ENCODE measurements at regions not wholly inside any gene's neighbourhood (a gene's known extent, or its start where the extent isn't known, plus 50 kb on each side); places are given as distances from the start of the nearest gene placed in this dataset.

DNA sequence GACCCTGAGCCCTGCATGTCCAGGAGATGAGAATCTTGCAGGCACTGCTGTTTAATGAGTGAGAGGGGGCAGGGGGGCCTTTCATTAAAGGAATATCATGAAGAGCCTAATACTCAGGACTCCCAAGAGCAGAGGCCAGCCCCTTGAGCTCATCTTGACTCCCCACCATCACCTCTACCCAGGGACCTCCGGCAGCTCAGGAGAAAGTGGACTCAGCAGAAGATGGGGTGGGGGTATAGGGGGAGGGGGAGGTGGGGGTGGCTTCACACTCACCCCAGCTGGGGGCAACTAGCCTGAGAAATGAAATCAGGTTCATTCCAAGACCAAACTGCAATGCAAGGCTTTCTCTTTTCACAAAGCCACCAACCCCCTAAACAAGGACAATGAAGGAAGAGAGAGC, 575.6 kb upstream of the MKI67 start:
- H3K9ac ChIP-seq = no peak overlapping the region
- no peaks in the 10 kb centered on the region for H3K79me2 ChIP-seq (ENCODE audit: insufficient read depth)
- DNase-seq = no peak
- H3K27me3 ChIP-seq (ENCODE audit: insufficient read depth) = no peaks in the 10 kb centered on the region
- no peaks in the 10 kb centered on the region for H4K20me1 ChIP-seq (ENCODE audit: insufficient read depth)
- H3F3A ChIP-seq (replicated peaks; ENCODE audit: insufficient read depth) = no peaks in the 10 kb centered on the region
- ChIA-PET POLR2A (no interaction called here), CTCF (interaction anchor here (1.4 kb wide), 2 partner anchors 70 to 434 kb away, joined by 3 to 4 read pairs; no protein-coding TSS in a partner anchor)
- 0 out of 2 replicates have a peak, but pooled peaks cover 4% of the 10 kb centered on the region for H3K9me3 ChIP-seq
- no peaks in the 10 kb centered on the region for H3K9me2 ChIP-seq
- no peaks in the 10 kb centered on the region for H3K36me3 ChIP-seq (replicated peaks in 1 of 2; ENCODE audit: control insufficient read depth in 1 of 2, insufficient read depth in 2 of 2, low read length in 1 of 2)
- H3K4me1 ChIP-seq (ENCODE audit: control insufficient read depth in 1 of 2, insufficient read depth in 2 of 2, low read depth in 1 of 2, low read length in 1 of 2) = no peaks in the 10 kb centered on the region; a peak in 1 of 4 replicates
- H3K27ac ChIP-seq (ENCODE audit: low read depth in 2 of 2, low read length in 1 of 2) = no peak overlapping the region
- no peak overlapping the region for H3K4me2 ChIP-seq
- TF ChIP-seq TAF1 (IDR thresholded peaks at IDR 0.05; ENCODE audit: borderline replicate concordance, low read depth, low read length) = no peak
- no peak for TF ChIP-seq SIN3A (IDR thresholded peaks at IDR 0.05; ENCODE audit: borderline replicate concordance, low read depth, low read length)
- TF ChIP-seq, protein P1, sequence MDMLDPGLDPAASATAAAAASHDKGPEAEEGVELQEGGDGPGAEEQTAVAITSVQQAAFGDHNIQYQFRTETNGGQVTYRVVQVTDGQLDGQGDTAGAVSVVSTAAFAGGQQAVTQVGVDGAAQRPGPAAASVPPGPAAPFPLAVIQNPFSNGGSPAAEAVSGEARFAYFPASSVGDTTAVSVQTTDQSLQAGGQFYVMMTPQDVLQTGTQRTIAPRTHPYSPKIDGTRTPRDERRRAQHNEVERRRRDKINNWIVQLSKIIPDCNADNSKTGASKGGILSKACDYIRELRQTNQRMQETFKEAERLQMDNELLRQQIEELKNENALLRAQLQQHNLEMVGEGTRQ (IDR thresholded peaks at IDR 0.05; ENCODE audit: borderline replicate concordance, low read depth, low read length) = no peak
- TF ChIP-seq, protein P2, sequence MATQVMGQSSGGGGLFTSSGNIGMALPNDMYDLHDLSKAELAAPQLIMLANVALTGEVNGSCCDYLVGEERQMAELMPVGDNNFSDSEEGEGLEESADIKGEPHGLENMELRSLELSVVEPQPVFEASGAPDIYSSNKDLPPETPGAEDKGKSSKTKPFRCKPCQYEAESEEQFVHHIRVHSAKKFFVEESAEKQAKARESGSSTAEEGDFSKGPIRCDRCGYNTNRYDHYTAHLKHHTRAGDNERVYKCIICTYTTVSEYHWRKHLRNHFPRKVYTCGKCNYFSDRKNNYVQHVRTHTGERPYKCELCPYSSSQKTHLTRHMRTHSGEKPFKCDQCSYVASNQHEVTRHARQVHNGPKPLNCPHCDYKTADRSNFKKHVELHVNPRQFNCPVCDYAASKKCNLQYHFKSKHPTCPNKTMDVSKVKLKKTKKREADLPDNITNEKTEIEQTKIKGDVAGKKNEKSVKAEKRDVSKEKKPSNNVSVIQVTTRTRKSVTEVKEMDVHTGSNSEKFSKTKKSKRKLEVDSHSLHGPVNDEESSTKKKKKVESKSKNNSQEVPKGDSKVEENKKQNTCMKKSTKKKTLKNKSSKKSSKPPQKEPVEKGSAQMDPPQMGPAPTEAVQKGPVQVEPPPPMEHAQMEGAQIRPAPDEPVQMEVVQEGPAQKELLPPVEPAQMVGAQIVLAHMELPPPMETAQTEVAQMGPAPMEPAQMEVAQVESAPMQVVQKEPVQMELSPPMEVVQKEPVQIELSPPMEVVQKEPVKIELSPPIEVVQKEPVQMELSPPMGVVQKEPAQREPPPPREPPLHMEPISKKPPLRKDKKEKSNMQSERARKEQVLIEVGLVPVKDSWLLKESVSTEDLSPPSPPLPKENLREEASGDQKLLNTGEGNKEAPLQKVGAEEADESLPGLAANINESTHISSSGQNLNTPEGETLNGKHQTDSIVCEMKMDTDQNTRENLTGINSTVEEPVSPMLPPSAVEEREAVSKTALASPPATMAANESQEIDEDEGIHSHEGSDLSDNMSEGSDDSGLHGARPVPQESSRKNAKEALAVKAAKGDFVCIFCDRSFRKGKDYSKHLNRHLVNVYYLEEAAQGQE (IDR thresholded peaks at IDR 0.05; ENCODE audit: low read depth, low read length) = no peak
- TF ChIP-seq RXRA (IDR thresholded peaks at IDR 0.05; ENCODE audit: borderline replicate concordance, low read depth) = no peak
- no peak for TF ChIP-seq ELF1 (IDR thresholded peaks at IDR 0.05)
- no peak for TF ChIP-seq MEF2A (IDR thresholded peaks at IDR 0.05; ENCODE audit: borderline replicate concordance, low read depth)
- TF ChIP-seq, protein P3, sequence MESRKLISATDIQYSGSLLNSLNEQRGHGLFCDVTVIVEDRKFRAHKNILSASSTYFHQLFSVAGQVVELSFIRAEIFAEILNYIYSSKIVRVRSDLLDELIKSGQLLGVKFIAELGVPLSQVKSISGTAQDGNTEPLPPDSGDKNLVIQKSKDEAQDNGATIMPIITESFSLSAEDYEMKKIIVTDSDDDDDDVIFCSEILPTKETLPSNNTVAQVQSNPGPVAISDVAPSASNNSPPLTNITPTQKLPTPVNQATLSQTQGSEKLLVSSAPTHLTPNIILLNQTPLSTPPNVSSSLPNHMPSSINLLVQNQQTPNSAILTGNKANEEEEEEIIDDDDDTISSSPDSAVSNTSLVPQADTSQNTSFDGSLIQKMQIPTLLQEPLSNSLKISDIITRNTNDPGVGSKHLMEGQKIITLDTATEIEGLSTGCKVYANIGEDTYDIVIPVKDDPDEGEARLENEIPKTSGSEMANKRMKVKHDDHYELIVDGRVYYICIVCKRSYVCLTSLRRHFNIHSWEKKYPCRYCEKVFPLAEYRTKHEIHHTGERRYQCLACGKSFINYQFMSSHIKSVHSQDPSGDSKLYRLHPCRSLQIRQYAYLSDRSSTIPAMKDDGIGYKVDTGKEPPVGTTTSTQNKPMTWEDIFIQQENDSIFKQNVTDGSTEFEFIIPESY (IDR thresholded peaks at IDR 0.05; ENCODE audit: borderline replicate concordance, low read depth) = no peak
- no peak for TF ChIP-seq RCOR1 (IDR thresholded peaks at IDR 0.05; ENCODE audit: low read length)
- TF ChIP-seq, protein P4, sequence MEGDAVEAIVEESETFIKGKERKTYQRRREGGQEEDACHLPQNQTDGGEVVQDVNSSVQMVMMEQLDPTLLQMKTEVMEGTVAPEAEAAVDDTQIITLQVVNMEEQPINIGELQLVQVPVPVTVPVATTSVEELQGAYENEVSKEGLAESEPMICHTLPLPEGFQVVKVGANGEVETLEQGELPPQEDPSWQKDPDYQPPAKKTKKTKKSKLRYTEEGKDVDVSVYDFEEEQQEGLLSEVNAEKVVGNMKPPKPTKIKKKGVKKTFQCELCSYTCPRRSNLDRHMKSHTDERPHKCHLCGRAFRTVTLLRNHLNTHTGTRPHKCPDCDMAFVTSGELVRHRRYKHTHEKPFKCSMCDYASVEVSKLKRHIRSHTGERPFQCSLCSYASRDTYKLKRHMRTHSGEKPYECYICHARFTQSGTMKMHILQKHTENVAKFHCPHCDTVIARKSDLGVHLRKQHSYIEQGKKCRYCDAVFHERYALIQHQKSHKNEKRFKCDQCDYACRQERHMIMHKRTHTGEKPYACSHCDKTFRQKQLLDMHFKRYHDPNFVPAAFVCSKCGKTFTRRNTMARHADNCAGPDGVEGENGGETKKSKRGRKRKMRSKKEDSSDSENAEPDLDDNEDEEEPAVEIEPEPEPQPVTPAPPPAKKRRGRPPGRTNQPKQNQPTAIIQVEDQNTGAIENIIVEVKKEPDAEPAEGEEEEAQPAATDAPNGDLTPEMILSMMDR (IDR thresholded peaks at IDR 0.05) = no peak
- TF ChIP-seq GATA2 (CRISPR knock-in tag; IDR thresholded peaks at IDR 0.05) = no peak
- no peak for TF ChIP-seq MAX (IDR thresholded peaks at IDR 0.05; ENCODE audit: low read depth)
- no peak for TF ChIP-seq JUND (IDR thresholded peaks at IDR 0.05)
- no peak for TF ChIP-seq TCF12 (IDR thresholded peaks at IDR 0.05)
- TF ChIP-seq SMC3 (IDR thresholded peaks at IDR 0.05; ENCODE audit: low read depth, low read length) = no peak
- H3K4me3 ChIP-seq (ENCODE audit: low read depth in 2 of 2, low read length in 1 of 2) = no peak overlapping the region
- H2AFZ ChIP-seq (ENCODE audit: low read depth) = no peak overlapping the region
- WGBS (ENCODE audit: low lambda C conversion rate) = 14% methylated on average over 1 of the region's 1 CpG
